ENCODE measurements at regions not wholly inside any gene's neighbourhood (a gene's known extent, or its start where the extent isn't known, plus 50 kb on each side); places are given as distances from the start of the nearest gene placed in this dataset.

DNA sequence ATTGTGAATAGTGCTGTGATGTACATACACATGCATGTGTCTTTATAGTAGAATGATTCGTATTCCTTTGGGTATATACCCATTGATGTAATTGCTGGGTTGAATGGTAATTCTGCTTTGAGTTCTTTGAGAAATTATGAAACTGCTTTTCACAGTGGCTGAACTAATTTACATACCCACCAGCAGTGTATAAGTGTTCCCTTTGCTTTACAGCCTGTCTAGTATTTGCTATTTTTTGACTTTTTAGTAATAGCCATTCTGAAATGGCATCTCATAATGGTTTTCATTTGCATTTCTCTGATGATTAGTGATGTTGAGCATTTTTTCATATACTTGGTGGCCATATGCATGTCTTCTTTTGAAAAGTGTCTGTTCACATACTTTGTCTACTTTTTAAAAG lies 54.5 kb upstream of the FAM78B start:
- DNase-seq: no peak

DNA sequence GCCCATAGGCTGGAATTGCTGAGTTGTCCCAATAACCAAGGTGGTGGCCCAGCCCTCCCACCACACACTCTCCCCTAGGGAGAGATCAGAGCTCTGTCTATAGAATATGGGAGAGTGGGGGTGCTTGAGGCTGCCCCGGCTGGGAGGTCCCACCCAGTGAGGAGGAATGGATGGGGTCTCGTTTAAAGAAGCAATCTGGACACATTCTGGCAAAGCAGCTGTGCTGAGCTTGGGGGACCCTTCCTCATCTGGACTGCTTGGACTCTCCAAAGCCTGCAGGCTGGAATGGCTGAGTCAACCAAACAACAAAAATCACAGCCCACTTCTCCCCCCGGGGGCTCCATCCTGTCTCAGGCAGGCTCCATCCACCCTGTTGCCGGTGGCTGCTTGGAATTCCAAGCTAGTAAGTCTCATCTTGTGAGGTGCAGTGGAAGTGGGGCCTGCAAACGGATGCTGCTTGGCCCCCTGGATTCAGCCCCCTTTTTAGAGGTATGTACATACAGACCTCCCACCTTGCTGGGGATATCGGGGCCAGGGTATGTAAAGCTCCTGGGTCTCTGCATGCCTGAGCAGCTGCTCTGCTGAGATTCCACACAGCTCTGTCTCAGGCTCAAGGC lies 67.1 kb upstream of the FAM78B start:
- no peak for DNase-seq

DNA sequence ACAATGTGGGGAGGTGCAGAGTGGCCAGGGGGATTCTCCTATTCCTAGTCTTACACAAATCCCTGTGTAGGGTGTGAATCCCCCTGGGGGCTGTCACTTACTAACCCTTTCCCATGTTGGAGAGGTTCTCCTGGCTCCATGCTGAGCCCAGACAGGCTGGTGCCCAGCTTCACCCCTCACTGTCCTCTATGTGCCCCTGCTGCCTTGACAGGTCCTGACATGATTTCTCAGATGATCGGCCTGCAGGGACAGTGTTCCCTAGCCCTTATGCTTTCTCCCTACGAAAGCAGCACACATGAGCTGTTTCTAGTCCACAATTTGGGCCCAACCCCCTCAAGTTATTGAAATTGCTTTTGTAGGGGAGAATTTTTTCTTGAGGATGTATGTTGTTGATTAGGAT lies 68.9 kb upstream of the FAM78B start:
- no peak for DNase-seq

DNA sequence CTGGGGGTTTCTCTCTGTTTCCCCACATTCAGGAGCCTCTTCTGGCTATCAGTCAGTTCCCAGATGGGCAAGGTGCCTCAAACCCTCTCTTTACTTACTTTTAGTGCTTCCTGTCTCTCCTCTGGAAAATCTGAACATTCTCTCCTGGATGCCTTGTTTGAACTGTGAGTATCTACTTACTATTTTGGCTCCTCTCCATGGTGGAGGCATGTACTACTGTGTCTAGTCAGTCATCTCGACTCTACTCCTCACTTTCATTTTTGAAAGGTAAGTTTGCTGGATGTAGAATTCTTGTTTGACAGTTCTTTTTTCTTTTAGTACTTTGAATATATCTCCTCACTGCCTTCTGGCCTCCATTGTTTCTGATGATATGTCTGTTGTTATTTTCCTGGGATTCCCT lies 70.9 kb upstream of the FAM78B start:
- DNase-seq: no peak

DNA sequence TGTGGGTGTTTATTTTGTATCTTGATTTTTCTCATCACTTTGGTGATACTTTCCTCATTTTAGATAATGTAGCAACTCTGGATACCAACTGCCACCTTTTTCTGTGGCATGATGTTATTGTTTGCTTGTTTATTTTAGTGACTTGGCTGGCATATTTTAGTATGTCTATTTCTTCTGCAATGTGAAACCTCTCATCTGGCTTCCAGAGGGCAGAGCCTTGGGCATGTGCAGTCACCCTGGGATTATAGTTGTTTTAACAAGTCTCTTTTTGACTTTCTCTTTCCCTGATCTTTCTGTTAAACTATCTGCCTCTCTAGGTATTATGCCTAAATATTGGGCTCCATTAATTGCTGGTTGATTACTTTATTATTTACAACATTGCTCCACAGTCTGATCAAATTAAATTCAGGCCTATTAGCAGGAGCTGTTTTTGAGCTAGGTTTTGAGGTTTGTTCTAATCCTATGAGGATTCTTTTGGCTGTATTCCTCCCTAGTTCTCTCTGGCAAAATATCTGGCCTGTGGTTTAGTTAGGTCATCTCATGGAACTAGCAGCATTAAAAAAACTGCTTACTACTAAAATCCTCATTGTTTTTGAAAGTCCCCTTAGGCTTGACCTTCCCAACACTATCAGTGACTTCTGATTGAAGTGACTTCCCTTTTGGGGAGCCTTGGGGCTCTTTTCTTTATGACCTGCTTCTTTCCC lies 86.4 kb upstream of the FAM78B start:
- DNase-seq: no peak

DNA sequence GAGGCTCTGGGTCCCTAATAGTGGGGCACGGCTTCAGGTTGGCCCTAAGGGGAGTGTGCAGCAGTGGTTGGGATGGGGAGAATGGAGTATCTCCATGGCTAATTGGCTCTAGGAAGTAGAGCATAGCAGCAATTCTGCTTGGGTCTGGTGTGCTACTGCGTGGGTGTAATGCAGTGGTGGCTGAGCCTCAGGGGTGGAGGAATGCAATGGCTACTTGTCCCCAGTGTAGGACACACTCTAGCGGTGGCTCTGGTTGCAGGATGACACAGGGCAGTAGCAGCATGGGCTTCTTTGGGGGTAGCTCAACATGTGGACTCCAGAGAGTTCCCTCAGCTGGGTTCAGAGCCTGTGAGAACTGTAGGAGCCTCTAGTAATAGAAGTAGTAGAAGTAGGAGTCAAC lies 91.2 kb upstream of the FAM78B start:
- no peak for DNase-seq

DNA sequence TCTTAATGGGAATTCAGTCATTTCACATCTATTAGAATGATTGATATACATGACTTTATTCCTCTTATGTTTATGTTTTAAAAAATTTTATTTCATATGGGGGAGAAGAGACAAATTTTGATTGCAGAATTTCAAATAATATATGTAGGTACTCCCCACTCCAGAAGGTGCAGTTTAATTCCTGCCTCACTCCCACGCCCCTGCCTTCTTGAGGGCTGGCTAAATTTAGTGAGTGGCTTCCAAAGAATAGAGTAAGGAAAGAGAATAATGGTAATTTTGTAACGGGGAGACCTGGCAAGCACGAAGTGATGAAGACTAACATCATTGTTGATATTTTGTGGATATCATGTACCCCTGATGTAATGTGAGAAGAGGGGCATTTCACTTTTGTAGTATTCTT lies 94.7 kb upstream of the FAM78B start:
- no peak for DNase-seq

DNA sequence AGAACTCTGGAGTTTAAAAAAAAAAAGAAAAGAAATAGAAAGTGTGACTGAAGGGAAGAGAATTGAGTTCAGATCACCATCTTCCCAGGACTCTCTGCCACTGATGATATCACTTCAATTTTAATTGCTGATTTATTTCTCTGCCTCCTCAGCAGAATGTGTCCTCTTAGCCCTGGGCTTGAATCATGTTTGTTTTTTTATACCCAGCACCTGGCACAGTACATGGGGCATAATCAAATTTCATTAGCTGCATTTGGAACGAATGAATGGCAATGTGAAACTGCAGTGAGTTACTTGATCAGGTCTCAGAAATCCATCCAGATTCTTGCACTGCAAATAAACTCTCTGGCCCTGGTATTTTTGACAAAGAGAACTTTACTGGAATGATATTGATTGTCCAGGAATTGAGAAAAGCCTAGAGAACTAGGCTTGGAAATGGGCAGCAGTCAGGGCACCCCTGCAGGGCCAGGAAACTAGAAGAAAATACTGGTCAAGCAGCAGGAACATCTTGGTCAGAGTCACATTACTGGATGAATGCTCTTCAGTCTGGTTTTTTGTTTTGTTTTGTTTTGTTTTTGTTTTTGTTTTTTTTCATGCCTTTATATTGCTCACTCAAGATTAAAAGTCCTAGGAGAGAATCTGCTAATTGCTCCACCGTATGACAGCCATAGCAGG lies 103.8 kb upstream of the FAM78B start:
- DNase-seq: no peak

DNA sequence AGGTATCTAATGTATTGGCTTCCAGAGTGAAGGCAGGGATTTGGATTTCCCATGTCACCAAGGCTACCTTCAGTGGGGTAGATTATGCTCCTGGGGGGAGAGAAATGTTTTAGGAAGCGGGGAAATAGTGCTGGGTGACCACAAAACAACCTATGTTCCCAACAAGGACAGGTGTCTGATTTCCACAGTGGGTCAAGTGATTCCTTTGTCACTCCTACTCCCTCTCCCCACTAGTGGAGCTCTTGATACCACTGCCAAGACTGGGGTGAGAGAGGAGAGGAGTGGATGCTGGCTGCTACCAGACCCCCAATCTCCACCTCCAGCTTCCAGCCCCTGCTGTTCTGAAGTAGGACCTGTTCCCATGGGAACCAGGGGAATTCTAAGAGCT lies 104.3 kb upstream of the FAM78B start:
- DNase-seq: no peak

DNA sequence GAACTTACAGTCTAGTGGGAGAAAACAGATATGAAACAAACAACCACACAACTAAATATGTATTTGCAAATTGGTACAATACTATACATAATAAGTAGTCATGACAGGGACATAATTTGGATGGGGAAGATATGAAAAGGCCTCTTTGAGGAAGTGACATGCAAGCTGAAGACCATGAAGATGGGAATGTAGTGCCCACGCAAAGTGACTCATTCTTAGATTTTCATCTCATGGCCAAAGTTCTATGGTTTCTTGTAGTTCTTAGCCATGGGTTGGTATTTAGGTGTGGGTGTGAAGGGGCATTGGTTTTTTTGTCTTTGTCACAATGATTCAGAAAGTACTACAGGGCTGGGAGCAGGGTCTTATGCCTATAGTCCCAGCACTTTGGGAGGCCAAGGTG lies 105.4 kb upstream of the FAM78B start:
- DNase-seq: no peak

DNA sequence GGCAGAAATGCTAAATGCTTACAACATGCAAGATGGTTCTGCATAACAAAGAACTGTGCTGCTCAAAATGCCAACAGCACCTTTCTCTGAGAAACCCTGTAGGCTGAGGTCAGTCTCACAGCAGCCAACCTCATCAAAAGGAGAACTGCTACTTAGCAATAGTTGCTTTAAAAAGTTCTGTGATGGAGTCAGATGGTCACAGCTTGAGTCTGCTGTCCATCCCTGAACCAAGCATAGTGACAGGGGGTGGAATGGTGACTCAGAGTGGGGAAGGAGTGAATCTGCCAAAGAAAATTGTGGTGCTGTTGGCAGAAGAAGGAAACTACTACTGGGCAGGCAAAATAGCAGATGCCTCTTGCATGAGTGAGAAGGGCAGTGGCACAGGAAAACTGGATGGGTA lies 106.0 kb upstream of the FAM78B start:
- DNase-seq: no peak

DNA sequence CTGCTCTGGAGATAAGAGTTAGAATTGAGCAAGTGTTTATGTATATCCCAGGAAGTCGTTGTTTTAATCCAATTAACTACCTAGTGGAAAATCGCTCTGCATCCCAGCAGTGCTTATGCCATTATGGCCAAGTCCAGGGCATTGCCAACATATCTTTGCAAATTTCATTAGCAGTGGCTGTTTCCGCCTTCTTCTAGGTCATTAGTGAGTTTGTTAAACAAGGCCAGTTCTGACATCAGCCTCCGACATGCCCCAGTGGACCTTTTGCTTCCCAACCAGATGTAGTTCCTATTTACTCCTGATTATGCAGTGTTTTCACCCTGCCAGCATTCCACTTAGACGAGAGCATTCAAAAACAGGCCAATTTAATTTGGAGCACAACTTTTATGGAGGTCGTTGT lies 106.8 kb upstream of the FAM78B start:
- DNase-seq: no peak

DNA sequence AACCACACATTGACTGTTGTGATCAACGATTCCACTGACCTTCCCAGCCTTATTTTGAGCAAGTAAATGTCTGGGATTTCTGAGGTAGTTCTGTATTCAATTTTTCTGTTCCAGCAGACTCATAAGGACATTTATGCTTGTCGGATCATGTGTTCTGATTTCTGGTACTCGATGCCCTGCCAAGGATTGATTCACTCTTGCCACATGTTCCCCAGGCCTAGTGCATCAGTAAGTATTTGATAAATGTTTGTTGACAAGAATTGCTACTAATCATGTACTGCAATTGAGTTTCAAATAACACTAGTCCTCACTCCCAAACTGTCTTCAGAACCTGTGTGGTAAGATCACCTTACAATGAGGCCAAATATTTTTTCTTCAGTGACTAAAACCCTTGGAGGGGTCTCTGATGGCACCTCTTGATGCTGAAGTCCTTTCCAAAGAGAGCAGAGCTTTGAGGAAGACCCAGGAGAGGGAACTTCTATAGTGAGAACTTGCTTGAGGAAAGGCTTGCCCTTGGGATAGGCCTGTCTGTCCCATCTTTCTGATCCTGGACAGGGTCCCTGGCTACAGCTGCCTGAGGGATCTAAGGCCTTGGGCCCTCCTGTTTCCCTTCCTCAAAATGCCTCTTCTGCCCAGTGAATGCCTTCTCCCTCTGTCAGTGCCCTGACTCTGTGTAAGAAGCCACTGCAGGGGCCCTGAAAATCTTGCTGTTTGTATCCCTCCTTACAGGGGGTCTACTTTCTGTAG lies 115.8 kb upstream of the FAM78B start:
- DNase-seq: no peak

DNA sequence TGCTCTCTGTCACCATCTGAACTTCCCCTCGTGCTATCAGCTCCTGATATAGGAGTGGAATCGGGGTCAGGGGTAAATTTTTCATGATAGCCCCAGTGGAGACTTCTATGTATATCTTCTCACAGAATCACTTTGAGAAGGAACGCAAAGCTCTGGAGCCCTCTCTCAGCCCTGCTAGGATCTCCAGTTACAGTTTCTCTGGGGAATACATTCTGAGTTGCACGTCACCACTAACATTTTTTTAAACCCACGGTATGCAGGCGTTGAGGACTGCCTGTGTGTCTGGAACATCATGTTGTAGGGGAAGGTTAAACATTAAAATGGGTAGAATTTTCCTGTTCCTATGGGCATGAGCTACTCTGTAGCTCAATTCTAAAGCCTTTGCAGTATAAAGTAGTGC lies 116.4 kb upstream of the FAM78B start:
- no peak for DNase-seq

DNA sequence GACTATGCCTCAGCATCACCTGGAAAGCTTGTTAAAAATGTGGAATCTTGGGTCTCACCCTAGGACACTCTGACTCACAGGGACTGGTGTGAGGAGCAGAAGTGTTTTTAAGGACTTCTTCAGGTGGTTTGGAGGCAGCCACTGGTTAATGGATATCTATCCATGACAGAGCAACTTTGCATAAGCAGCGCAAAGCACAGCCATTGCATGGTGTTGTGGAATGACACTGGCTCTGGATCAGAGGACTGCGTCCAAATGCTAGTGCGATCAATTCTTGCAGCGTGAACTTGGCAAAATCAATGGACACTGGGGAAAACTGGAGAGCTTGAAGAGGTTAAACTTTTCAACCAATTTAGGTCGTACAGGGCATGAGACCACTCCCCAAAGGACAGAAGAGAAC lies 116.8 kb upstream of the FAM78B start:
- DNase-seq: no peak

DNA sequence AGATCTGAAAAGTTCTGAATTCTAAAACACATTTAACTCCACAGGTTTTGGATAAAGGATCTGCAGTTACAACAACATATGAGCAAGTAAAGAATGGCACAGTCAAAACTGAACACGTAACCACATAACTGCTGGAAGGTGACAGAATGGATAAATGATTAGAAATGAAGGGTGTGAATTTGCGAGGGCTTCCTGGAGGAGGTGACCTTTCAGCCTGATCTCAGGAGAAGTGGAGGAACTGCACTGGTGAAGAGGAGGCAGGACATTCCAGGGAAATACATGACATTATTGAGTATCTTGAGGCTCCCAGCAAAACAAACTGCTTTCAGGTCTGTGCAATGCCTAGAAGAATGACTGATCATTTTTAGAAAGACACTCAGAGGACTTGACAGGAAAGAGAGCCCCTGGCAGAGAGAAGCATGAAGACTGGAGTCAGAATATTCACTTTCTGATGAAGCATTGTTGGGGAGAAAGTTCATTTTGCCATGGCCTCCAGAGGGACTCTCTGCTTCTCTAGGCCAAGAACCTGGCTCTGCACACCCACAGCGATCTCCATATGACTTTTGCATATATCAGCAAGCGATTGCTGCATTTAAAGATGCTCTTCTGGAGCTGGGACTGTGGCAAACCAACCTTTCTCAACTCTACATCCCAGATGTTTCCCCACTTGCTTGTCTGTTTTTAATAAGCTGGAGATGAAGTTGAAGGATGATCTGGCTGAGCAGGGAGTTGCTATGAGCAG lies 122.7 kb upstream of the FAM78B start:
- DNase-seq: no peak

DNA sequence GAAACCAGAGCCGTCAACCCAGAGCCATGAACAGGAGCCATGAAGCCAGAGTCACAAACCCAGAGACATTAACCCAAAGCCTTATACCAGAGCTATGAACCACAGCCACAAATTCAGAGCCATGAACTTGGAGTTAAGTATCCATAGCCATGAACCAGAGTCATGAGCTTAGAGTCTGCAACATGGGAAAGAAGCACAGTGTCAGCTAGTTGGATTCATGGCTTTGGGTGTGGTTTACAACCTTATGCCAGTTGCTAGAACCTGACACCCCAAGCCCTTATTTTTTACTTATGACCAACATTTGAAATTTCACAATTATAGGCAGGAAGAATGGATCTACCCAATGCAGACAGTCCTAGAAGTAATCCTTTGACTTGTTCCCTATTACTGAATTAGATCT lies 128.9 kb upstream of the FAM78B start:
- DNase-seq: no peak

DNA sequence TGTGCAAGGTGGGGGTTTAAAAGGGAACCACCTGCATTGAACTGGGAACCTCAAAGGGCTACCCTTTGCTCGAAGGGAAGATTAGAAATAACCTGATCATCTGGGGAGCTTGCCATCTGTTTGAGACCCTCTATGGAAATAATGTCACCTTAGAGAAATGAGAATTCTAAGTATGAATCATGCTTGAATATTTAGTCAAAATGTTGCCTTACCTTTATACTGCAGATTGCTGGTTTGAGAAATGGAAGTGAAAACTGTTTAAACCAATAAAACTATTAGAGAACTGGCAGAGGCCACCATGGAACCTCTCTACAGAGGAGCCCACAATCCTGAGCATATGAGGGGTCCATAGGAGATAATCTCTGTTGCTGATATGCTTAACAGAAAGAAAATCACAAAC lies 131.2 kb upstream of the FAM78B start:
- no peak for DNase-seq

DNA sequence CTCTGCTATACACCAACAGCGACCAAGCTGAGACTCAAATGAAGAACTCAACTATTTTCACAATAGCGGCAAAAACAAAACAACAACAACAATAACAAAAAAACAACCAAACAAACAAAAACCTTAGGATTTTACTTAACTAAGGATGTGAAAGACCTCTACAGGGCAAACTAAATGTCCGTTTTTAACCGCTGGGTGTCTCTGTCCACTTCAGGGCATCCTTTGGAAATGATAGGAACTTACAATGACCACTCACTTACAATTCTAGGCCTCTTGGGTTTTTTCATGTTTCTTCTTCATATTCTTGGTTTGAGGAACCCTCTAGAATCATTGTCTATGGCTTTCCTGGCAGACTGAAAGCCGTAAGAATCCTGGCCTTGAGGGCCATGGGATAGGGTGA lies 134.0 kb upstream of the FAM78B start:
- no peak for DNase-seq

DNA sequence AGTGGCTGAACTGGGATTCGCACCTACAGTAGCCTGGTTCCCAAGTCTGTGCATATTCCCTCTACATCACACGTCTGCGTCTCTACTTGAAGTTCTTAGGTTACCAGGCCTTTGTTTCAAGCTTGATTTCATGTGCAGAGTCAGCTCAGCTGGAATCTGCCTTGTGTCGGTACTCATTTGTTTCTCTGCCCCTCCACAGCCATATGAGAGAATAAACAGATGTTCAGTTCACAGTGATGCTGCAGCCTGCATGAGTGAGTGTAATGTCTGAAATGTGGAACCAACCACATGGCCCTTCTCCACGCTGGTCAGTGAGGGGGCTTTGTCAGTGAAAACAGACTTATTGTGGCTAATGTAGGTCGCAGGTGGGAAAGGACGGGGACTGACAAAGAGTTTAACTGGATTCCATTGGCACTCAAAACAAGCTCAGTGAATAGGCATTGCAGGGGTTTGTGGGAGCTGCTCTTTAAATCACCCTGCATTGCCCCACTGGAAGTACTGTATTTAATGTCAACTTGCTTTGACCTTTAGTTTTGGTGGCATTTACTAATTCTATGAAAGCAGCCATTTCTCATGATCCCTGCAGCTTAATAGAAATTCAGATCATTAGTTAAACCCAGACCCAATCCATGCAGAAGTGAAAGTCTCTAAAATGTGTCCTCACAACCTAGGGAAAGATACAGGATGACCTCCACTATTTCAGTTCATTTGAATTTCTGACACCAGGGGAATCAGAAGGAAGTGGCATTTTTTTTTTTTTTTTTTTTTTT lies 136.4 kb upstream of the FAM78B start:
- DNase-seq: no peak

DNA sequence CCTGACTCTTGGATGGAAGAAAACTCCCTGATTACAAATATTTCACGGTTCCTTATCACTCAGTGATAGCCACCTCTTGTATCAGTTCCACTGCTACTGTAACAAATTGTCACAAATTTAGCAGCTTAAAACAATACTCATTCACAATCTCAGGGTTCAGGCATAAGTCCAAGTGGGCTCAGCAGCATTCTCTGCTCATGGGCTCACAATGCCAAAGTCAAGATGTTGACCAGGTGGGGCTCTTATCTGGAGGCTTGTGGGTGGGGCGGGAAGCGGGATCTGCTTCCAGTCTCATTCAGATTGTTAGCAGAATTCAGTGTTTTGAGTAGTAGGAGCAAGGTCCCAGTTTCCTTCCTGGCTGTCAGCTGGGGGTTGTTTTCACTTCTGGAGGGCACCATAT lies 137.3 kb upstream of the FAM78B start:
- no peak for DNase-seq

DNA sequence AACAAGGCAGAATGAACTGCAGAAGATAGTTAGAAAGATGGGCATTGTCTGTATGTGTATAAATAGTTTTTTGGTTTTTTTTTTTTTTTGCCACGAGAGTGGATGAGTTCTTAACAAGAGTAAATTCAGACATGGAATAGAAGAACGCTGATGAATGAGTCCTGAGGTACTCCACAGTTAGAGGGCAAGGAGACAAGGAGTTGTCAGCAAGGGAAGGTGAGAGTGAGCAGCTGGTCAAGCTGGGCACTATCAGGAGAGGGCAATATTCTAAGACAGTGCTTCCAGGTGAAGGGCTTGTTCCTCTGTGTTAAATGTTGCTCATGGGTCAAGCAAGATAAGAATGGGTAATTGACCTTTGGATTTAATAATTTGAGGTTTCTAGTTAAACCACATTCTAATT lies 138.6 kb upstream of the FAM78B start:
- DNase-seq: no peak

All from bone marrow (tissue), 2 donors.